NCI-H1105 (cell line): ENCODE measurements at regions not wholly inside any gene's neighbourhood (a gene's known extent, or its start where the extent isn't known, plus 50 kb on each side); places are given as distances from the start of the nearest gene placed in this dataset.

Experiments used
- DNase-seq: peaks from one replicate; lab custom pipeline; 2025; lab: John Stamatoyannopoulos, UW

DNA sequence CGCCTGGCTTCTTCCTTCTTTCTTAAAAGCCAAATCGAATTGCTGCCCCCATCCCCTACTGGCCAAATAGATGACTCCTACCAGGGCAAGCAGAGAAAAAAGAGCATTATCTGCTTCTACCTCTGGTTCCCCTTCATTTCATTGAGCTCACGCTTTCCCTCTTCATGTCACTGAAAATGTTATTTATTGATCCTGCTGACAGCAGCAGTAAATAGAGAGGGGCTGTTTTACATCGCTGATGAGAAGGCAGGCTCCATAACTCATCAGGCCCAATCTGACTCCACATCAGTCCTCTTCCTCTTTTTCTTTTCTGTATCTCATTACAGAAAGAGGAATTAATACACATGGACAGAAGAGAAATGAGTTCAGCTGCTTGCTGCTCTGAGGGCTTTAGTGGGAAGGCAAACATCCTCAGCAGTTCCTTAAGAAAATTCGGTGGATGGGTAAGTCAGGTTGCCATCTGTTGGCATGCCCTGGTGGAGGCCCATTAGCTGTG, 904.1 kb downstream of the KCNMA1 start:
- no peak for DNase-seq

DNA sequence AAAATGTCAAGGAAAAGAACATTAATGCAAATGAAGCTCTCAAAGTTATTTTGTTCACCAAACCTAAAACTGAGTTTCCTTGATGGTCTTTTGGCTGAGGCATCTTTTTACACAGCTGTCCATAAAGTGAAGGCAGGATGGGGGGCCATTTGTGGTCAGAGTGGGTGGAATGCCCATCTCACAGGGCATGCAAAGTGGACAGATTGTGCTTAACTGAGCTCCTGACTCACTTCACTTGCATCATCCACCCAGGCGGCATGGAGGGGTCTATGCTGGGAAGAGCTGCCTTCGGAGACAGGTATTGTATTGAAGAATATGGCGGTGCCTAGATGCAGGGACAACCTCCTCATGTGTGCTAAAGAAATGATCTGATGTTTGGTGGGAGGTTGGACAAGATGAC, 905.3 kb downstream of the KCNMA1 start:
- no peak for DNase-seq

DNA sequence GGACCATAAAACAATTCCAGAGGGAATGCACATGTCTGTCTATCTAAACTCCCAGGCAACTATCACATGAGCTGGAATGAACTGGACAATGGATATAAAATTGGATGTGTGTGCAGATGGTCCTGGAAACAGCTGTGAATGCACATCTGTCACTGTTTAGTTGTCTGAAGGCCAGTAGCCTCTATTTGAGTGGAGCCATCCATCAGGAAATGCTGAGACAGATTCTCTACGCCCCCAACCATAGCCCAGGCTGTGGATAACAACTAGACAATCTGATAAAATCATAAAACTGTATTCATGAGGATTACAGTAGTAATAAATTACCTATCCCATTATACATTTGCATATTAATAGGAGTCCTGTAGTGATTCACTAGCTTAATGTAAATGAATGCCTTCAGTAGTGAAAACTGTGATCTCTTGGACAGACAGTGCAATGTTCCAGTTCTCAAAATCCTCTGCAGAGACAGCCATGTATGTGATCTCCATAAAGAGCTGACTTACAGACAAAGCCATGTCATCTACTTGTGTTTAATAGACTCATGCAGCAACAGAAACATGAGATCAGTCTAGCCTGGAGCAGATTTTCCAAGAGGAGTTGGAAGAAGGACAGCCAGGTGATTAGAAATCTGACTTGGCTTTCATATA, 907.6 kb downstream of the KCNMA1 start:
- DNase-seq = no peak

DNA sequence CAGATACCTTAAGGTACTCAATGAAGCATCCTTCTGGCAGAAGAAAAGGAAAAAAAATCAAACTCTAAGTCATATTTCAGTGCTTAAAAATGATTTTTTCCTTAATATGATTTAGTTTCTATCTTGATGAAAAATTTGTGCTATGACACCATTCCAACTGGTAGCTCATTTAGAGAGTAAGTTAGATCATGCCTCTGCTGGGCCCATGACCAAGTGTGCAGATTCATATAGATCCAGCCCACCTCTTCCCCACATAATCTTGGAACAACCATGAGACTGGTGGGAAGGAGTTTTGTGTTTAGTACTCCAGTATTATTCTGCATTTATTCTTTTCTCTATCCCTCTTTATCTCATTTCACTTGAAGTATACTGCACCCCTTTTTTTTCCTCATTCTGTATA, 908.3 kb downstream of the KCNMA1 start:
- DNase-seq = no peak

DNA sequence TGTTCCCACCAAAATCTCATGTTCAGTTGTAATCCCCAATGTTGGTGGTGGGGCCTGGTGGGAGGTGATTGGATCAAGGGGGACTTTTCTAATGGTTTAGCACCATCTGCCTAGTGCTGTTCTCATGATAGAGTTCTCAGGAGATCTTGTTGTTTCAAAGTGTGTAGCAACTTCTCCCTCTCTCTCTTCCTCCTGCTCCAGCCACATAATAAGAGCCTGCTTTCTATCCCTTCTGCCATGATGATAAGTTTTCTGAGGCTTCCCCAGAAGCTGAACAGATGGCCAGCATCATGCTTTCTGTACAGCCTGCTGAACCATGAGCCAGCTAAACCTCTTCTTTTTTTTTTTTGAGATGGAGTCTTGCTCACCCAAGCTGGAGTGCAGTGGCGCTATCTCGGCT, 910.6 kb downstream of the KCNMA1 start:
- DNase-seq = no peak

DNA sequence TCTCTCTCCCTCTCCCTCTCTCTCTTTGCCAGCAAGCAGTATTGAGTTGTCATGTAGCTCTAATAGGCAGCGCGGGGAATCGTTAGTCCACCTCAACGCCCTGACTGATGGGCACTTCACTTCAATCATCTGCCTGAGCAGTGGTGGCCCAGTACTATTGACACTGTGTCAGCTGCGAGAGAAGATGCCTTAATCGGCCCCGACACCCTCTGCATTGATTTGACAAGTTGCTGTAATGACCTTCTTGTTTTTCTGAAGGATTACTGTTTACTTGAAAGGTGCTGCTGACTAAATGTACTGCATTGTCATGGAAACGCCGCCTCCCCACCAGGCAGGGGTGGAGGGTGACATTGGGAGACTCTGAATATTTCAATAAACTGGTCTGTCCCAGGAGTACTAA, 913.8 kb downstream of the KCNMA1 start:
- no peak for DNase-seq

DNA sequence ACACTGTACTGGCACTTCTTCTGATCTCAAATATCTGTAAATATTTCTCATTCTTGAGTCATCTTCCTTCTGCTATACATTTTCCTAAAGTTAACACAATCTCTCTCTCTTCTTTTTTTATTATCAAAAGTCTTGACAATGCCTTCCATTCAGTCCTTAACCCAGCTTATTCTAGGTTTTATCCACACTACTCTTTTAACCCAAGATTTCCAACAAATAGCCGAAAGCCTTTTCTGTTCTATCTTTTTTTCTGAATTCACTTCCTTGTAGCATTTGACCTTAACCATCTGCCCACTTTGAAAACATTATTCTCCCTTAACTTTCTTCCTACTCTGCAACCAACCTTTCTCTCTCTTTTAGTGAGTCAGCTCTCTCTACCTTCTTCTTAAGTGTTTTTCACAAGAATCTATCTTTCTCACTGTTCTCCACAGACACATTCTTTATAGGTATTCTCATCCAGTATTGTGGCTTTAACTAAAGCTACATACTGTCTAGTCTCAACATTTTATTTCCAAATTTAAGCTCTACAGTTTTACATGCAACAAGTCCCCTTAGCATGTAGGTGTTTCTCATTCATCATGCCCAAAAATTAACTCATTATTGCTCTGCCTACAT, 915.6 kb downstream of the KCNMA1 start:
- DNase-seq = no peak

DNA sequence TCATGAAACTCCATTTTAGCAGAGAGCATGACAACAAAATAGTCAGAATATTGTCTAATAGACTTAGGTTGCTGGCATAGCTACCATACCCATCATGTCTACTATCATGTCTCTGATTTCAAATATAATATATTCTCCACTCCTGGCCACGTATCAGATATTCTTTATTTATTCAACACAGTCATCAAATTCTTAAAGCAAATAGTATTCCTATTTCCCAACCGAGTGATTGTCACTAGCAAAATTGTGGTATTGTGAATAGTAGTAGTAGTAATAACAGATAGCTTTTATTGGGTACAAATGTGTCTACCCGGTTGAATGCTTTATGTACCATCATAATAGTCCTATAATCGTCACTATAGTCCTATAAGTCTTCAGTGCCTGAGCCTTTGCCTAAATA, 918.6 kb downstream of the KCNMA1 start:
- DNase-seq = no peak

DNA sequence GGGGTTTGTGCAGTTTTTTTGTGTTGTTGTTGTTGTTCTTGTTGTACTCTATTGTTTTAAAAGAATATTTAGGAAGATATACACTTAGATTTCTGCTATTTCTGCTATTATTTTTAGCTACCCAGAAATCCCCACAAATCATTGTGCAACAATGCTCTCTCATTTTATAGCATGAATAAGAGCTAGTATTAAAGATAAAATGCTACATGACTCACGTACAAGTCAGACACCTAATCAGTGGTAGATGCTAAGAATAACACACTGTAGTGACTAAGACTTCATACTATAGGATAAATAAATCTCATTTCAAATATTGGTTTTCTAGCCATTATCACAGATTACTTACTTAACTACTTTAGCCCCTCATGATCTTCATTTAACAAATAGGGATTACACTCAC, 920.5 kb downstream of the KCNMA1 start:
- no peak for DNase-seq

DNA sequence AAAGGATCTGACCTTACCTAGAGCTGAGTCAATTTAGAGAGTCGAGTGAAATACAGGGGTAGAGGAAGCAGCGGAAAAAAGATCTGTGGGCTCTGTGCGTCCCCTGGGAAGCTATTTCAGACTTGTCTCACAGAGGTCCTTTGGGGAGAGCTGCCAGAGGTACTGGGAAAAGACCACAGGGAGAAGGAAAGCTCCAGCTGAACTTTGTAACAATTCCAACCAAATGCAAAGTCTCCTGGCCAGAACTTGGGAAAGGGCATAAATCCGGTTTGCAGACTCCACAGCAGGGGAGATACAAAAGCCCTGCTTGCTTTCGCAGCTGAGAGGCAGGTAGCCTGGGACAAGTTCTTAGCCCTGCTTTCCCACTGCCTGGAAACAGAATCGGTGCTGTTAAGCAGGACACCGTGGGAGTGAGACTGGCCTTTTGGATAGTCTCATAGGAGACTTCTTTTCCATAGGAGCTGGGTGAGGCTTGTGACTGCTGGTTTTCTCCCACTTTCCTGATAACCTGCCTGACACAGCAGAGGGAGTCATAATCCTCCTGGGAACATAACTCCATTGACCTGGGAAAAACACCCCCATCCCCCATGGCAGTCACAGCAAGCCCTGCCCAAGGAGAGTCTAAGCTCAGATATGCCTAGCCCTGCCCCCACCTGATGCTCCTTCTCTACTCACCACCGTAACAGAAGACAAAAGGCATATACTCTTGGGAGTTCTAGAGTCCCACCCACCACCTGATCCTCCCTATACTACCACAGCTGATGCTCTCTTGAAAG, 926.2 kb downstream of the KCNMA1 start:
- no peak for DNase-seq

DNA sequence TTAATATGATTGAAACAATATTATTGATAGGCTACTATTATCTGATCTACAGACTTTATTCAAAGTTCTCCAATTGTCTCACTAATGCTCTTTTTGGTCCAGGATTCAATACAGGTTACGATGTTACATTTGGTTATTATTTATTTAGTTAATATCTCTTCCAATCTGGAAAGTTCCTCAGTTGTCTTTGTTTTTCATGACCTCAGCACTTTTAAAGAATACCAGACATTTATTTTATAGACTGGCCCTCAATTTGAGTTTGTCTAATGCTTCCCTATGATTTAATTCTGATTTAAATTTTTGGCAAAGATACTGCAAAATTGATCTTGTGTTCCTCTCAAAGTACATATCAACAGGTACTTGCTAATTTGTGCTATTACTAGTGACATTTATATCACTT, 937.4 kb downstream of the KCNMA1 start:
- no peak for DNase-seq

DNA sequence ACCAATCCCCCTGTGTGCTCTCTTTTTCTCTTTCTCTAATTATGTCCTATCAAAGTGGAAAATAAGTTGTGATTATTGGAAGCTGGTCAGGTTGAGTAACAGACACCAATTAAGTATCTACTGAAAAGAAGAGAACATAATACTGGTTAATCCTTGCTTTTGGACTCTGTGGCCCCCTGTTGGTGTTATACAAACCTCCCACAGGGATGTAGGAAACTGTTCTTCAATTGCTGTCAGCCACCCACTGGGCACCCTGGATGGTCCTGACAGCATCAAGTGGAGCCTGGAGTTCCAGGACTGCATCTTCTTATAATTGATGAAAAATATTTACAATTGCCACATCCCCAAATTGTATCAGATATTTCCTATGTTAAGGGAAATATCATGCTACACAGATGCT, 939.7 kb downstream of the KCNMA1 start:
- no peak for DNase-seq

DNA sequence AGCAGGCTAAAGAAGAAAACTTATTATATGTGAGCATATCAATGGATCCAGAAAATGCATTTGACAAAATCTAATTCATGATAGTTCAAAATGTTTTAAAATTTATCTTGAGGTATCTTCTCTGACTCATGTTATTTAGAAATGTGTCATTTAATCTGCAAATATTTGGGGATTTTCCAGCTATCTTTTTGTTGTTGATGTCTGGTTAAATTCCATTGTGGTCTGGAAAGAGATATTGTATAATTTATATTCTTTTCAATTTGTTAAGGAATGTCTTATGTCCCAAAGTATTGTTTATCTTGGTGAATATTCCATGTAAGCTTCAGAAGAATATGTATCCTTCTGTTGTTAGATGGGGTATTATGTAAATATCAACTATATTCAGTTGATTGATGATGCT, 942.5 kb downstream of the KCNMA1 start:
- DNase-seq = no peak

DNA sequence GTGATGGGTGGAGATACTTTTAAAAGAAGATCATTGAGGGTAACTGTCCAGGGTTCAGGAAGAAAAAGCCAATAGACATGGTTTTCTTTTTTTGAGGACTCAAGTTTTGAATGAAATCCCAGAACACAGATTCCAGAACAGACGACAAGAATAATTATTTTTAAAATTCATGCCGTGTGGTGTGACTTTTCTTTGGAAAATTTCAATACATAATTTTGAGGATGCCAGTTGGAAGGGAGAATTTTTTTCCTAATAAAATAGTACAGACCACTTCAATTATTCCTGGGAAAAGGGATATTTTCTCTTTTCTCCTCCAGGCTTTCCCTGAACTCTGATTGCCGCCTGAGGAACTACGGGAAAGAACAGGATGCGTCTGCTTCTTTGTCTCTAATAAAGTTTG, 951.4 kb downstream of the KCNMA1 start:
- no peak for DNase-seq

DNA sequence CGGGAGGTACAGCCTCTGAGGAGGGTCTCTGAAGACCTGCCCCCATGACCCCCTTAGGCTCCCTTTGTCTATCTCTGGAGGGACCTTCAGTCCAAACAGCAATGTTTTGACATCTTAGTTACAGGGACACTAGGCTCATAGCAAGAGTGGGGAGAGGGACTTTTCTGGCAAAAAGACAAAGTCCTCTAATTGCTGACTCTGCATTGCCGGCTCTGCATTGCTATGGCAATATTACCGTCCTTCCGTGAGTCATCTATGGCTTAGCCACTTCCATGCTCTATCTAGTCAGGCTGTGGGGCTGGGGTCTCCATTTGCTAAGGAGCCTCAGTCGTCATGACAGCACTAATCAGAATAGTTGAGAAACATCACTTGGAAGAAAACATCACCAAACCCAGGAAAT, 952.6 kb downstream of the KCNMA1 start:
- no peak for DNase-seq

DNA sequence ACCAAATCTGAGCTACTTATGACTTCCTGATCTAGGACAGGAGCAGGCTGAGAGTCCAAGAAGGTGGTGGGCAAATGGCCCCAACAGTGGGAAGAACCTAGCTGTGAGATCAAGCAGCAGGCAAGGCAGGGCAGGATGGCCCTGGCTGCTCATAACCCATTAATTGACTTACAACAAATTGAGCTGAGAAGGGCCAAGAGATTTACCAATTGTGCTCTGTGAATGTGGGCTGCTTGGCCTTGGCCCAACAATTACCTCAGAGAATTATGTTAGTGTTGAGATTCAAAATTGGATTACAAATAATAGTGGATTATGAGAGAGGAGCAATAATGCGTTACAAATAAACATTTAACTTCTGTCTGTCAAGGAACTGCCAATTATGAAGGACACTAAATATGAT, 956.5 kb downstream of the KCNMA1 start:
- DNase-seq = no peak

DNA sequence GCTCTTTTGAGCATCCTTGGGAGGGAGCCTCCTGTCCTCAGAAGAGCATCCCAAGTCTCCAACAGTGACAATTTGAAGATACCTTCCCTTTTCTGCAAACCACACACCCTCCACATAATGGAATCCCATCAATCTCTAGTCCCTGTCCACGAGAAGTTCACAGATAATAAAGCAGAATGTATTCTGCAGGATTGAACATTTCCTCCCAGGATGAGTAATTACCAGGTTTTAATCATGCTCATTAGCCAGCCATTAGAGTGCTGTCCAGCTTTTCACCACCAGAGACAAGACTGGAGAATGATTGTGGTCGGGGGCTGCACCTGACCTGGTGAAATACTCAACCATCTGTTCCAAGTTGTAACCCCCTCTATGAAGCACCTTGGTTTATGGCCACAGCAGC, 958.6 kb downstream of the KCNMA1 start:
- DNase-seq = no peak

DNA sequence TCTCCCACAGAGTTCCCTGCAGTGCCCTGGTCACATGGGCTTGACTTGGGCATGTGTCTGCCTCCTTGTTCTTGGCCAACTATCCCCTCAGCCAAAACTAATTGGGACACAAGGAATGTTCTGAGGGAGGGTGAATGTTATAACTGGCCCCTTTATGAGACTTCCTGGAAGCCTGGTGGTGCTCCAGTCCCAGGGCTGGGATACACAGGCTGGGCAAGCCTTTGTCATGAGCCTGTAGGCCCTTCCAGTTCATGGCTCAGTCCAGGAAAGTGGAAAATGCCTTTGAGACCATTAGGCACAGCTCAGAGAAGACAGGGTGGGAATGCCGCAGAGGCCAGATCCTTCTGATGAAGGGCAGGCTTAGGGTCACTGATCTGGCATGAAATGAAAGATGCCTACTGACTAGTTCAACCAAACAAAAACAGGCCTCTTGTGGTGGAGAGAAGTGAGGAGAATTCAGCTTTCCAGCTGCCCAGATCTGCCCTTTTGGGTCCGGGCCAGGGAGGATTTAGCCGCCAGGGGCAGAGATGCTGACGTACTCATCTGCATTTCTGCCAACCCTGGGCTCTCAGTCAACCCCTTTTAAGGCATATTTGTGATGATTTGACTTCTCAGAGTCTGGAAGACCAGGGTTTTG, 961.5 kb downstream of the KCNMA1 start:
- DNase-seq = no peak

DNA sequence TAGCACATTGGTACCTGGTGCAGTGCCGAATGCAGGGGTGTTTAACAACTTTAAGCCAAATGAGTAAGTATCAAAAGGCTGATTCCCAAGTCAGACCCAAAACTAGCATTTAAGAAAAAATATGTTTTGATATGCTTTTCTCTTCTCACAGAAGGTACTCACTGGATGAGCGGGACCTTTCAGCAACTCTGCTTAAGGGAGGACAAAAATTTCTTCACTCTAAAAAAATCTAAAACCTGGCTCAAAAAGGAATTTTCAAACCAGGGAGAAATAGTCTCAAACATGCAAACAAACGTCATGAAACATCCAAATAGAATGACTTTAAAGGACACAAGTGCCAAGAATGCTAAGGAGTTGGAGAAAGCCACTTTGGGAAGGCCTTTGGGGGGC, 962.1 kb downstream of the KCNMA1 start:
- DNase-seq = no peak

DNA sequence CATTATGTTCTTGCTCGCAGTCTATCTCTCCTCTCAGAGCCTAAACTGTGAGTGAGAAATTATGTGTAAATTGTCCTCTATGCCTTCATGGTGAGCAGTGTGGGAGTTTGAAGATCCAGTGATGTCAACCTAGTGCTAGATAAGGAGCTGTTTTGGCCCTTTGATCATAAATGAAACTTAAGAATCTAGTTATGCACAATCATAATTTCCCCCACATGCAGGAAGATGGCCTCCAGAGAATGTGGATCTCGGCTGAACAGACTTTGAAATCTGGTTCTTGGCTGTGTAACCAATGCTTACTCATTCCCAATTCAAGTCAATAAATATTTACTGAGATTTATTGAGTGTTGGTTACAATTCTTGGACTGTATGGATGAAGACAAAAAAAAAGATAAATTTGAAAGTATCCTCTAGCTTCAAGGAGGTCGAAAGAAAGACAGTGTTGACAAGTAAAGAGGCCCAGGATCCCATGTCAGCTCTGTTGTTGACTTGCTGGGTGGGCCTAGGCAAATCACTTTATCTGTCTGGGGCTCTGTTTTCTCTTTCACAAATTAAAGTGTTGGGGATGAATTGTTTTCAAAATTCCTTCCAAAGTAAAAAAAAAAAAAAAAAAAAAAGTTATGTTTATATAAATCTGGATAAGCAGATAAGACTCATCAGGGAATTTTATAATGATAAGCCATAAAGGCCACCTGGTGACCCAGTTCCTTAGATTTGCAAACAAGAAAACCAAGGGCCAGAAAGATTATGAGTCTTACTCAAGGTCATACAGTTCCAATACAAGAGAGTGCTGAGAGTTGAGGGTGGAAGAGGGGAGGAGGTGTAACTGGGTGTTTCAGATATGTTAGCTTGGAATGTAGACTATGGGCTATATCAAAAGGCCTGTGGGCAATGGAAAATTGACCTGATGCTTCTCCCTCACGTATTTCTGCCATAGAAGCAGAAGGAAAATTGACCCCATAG, 969.9 kb downstream of the KCNMA1 start:
- no peak for DNase-seq

DNA sequence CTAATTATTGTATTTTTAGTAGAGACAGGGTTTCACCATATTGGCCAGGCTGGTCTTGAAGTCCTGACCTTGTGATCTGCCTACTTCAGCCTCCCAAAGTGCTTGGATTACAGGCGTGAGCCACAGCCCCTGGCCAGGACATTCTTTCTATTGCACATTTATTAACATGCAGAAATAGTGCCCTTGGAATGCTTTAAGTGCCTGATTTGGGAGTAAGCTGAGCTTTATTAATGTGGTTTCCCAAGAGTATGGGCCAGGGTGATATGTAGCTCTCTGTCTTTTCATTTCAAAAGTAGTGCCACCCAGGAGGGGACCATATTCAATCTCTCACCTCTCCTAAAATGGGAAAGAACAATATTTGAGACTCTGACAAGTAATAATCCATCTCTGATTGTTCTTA, 970.7 kb downstream of the KCNMA1 start:
- no peak for DNase-seq

DNA sequence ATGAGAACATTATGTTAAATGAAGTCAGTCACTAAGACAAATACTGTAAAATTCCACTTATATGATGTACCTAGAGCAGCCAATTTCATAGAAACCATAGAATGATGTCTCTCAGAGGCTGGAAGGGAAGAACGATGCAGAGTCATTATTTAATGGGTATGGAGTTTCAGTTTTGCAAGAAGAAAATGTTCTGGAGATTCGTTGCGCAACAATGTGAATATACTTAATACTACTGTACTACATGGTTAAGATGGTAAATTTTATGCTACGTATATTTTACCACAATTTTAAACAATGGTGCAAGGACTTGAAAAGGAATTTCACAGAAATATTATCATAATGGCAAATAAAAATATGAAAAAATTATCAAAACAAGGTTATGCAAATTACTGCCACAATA, 972.6 kb downstream of the KCNMA1 start:
- DNase-seq = no peak
